Liver (tissue), 8 donors: ENCODE measurements at regions not wholly inside any gene's neighbourhood (a gene's known extent, or its start where the extent isn't known, plus 50 kb on each side); places are given as distances from the start of the nearest gene placed in this dataset.

Experiments
- DNase-seq: peaks from one replicate; pipeline ENCODE4 v3.0.0-alpha.2; 2017; ENCODE audit warnings: low spot score
- H3K27ac ChIP-seq, 2 donors: one replicate each; pipeline ENCODE4 v1.7.0; 2013; ENCODE audit warnings: inconsistent platforms in 2 of 2, low read length in 2 of 2, control low read depth in 1 of 2, low read depth in 1 of 2, mild to moderate bottlenecking in 1 of 2
- H3K27me3 ChIP-seq, 4 donors: one replicate each; pipeline versions ENCODE4 v1.6.1 to v1.7.0; 2013; ENCODE audit warnings: low read length in 3 of 4, inconsistent platforms in 1 of 4, mild to moderate bottlenecking in 1 of 4, moderate library complexity in 1 of 4; ENCODE audit not compliant: control insufficient read depth in 4 of 4, insufficient read depth in 4 of 4
- H3K36me3 ChIP-seq, 4 donors: one replicate each; pipeline versions ENCODE4 v1.6.1 to v1.7.0; 2013; ENCODE audit warnings: low read length in 3 of 4, mild to moderate bottlenecking in 3 of 4, low read depth in 1 of 4, moderate library complexity in 1 of 4; ENCODE audit not compliant: control insufficient read depth in 4 of 4, insufficient read depth in 3 of 4
- H3K4me1 ChIP-seq, 4 donors: one replicate each; pipeline versions ENCODE4 v1.6.1 to v1.7.0; 2013; ENCODE audit warnings: low read length in 3 of 4, mild to moderate bottlenecking in 3 of 4, moderate library complexity in 1 of 4; ENCODE audit not compliant: control insufficient read depth in 4 of 4, insufficient read depth in 4 of 4
- H3K4me3 ChIP-seq, 3 donors: one replicate each; pipeline versions ENCODE4 v1.6.1 to v1.7.0; 2013; ENCODE audit warnings: low read length in 3 of 3, control low read depth in 1 of 3, low read depth in 1 of 3, mild to moderate bottlenecking in 1 of 3
- H3K9ac ChIP-seq, 2 donors: one replicate each; pipeline ENCODE4 v1.7.0; 2013; ENCODE audit warnings: low read length in 2 of 2, mild to moderate bottlenecking in 2 of 2, moderate library complexity in 2 of 2, control low read depth in 1 of 2, low read depth in 1 of 2
- H3K9me3 ChIP-seq, 4 donors: one replicate each; pipeline versions ENCODE4 v1.6.1 to v1.7.0; 2013; ENCODE audit warnings: low read length in 3 of 4; ENCODE audit not compliant: control insufficient read depth in 4 of 4
- ATF3 ChIP-seq: IDR thresholded peaks from 2 replicates; pipeline ENCODE4 v1.6.1; 2016; ENCODE audit warnings: antibody characterized with exemption
- CTCF ChIP-seq: fragments of 150-350 bp; IDR thresholded peaks from 2 replicates; pipeline ENCODE4 v1.5.1; 2017; ENCODE audit warnings: improper control_type of control experiment, low read depth, low read length; ENCODE audit not compliant: missing input control
- FOXA1 ChIP-seq: IDR thresholded peaks from 2 replicates; pipeline ENCODE4 v1.6.1; 2016; ENCODE audit warnings: antibody characterized with exemption
- GABPA ChIP-seq, 2 donors: IDR thresholded peaks in 1 of 2; conservative IDR thresholded peaks in 1 of 2; 2 replicates each; pipeline ENCODE4 v1.6.1; 2016; ENCODE audit warnings: antibody characterized with exemption in 2 of 2, mild to moderate bottlenecking in 1 of 2, moderate library complexity in 1 of 2
- HNF4A ChIP-seq, 2 donors: conservative IDR thresholded peaks; 2 replicates each; pipeline ENCODE4 v1.6.1; 2016; ENCODE audit warnings: antibody characterized with exemption in 2 of 2, mild to moderate bottlenecking in 2 of 2
- HNF4G ChIP-seq: IDR thresholded peaks from 2 replicates; pipeline ENCODE4 v1.6.1; 2016; ENCODE audit warnings: antibody characterized with exemption
- JUND ChIP-seq, 2 donors: IDR thresholded peaks; 2 replicates each; pipeline ENCODE4 v1.6.1; 2016; ENCODE audit warnings: antibody characterized with exemption in 2 of 2
- MAX ChIP-seq: IDR thresholded peaks from 2 replicates; pipeline ENCODE4 v1.6.1; 2016; ENCODE audit warnings: antibody characterized with exemption
- RAD21 ChIP-seq, 2 donors: IDR thresholded peaks; 2 replicates each; pipeline ENCODE4 v1.6.1; 2016; ENCODE audit warnings: antibody characterized with exemption in 2 of 2, mild to moderate bottlenecking in 2 of 2
- REST ChIP-seq: IDR thresholded peaks from 2 replicates; pipeline ENCODE4 v1.6.1; 2016; ENCODE audit warnings: antibody characterized with exemption, mild to moderate bottlenecking
- RXRA ChIP-seq, 2 donors: IDR thresholded peaks; 2 replicates each; pipeline ENCODE4 v1.6.1; 2017 to 2018; ENCODE audit warnings: antibody characterized with exemption in 2 of 2, mild to moderate bottlenecking in 1 of 2
- SP1 ChIP-seq: IDR thresholded peaks from 2 replicates; pipeline ENCODE4 v1.6.1; 2018; ENCODE audit warnings: antibody characterized with exemption, mild to moderate bottlenecking
- TAF1 ChIP-seq: conservative IDR thresholded peaks from 2 replicates; pipeline ENCODE4 v1.6.1; 2016; ENCODE audit warnings: antibody characterized with exemption, mild to moderate bottlenecking
- YY1 ChIP-seq: IDR thresholded peaks from 2 replicates; pipeline ENCODE4 v1.6.1; 2016; ENCODE audit warnings: antibody characterized with exemption, mild to moderate bottlenecking
- WGBS: extraction: QIAGEN DNeasy Blood & Tissue Kit; methylation state at CpG from one replicate; pipeline ENCODE4 v1.1.7; 2013; 5-methylcytosine and 5-hydroxymethylcytosine counted together
- donor health status: healthy.
- donor health status: healthy.
- donor health status: healthy.
- donor health status: healthy.
- donor health status: healthy.

GRCh38 chr13:102968572-102969228, 97.5 kb downstream of the SLC10A2 start:
- H3K9me3 ChIP-seq = no peaks in the 10 kb centered on the region
- H3K27ac ChIP-seq = no peak overlapping the region
- H3K27me3 ChIP-seq = peaks cover 0 to 2% (median 0%) of the 10 kb centered on the region in 4 donors
- no peaks in the 10 kb centered on the region for H3K36me3 ChIP-seq
- no peak for TF ChIP-seq YY1
- no peak for TF ChIP-seq ATF3
- no peak for TF ChIP-seq CTCF
- no peak for DNase-seq
- H3K4me1 ChIP-seq = no peaks in the 10 kb centered on the region
- 63% methylated on average over 11 of the region's 11 CpGs for WGBS
- no peak overlapping the region for H3K9ac ChIP-seq
- H3K4me3 ChIP-seq = no peak overlapping the region

GRCh38 chr13:102965802-102966201, 100.4 kb downstream of the SLC10A2 start:
- no peak for DNase-seq
- no peaks in the 10 kb centered on the region for H3K9me3 ChIP-seq
- no peak for TF ChIP-seq MAX
- TF ChIP-seq SP1 = no peak
- TF ChIP-seq GABPA (IDR thresholded peaks at IDR 0.05 in 1 of 2, conservative IDR thresholded peaks at IDR 0.05 in 1 of 2) = no peak
- TF ChIP-seq ATF3 = no peak
- no peak for TF ChIP-seq HNF4A (conservative IDR thresholded peaks at IDR 0.05)
- TF ChIP-seq CTCF = no peak
- no peak for TF ChIP-seq RXRA (IDR thresholded peaks at IDR 0.05)
- no peak for TF ChIP-seq FOXA1
- TF ChIP-seq RAD21 (IDR thresholded peaks at IDR 0.05) = no peak

GRCh38 chr13:102962430-102962829, 103.8 kb downstream of the SLC10A2 start:
- peaks cover 0 to 2% (median 0%) of the 10 kb centered on the region in 4 donors for H3K27me3 ChIP-seq
- no peak overlapping the region for H3K4me3 ChIP-seq
- no peaks in the 10 kb centered on the region for H3K4me1 ChIP-seq
- no peaks in the 10 kb centered on the region for H3K9me3 ChIP-seq
- no peak for DNase-seq
- WGBS = 76% methylated on average over 2 of the region's 2 CpGs
- H3K27ac ChIP-seq = no peak overlapping the region
- H3K36me3 ChIP-seq = no peaks in the 10 kb centered on the region
- H3K9ac ChIP-seq = no peak overlapping the region
- TF ChIP-seq GABPA (IDR thresholded peaks at IDR 0.05 in 1 of 2, conservative IDR thresholded peaks at IDR 0.05 in 1 of 2) (no peak), REST (no peak), HNF4A (conservative IDR thresholded peaks at IDR 0.05) (no peak), CTCF (no peak), YY1 (no peak), FOXA1 (no peak), TAF1 (no peak), SP1 (no peak), HNF4G (no peak), MAX (no peak), RAD21 (IDR thresholded peaks at IDR 0.05) (no peak), JUND (IDR thresholded peaks at IDR 0.05) (no peak)

More at GRCh38 chr13:102965802-102966201, 100.4 kb downstream of the SLC10A2 start:
- Histone ChIP-seq H3K4me3 (no peak overlapping the region), H3K36me3 (no peaks in the 10 kb centered on the region), H3K27ac (no peak overlapping the region), H3K27me3 (peaks cover 0 to 2% (median 0%) of the 10 kb centered on the region in 4 donors), H3K9ac (no peak overlapping the region), H3K4me1 (no peaks in the 10 kb centered on the region)
- WGBS = 63% methylated on average over 2 of the region's 2 CpGs
